ENCODE measurements at regions not wholly inside any gene's neighbourhood (a gene's known extent, or its start where the extent isn't known, plus 50 kb on each side); places are given as distances from the start of the nearest gene placed in this dataset.

DNA sequence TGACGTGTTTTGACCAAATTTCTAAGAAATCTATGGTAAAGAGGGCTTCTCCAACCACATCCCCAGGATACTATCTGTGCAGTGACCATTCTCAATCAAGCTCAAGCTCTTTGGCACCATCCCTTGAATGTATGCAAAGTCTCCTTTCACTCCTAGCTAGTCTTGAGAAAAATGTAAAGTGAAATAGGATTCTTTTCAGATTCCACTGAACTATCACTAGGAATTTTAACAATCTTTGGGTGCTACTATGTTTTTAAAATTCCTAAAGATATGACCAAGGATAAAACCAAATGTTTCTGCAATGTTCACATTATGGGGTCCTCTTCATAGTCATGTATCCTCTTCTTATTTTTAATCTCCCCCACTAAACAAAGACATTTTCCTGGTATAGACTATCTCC lies 107.8 kb downstream of the TMCO5A start:
- TF ChIP-seq, protein P1, sequence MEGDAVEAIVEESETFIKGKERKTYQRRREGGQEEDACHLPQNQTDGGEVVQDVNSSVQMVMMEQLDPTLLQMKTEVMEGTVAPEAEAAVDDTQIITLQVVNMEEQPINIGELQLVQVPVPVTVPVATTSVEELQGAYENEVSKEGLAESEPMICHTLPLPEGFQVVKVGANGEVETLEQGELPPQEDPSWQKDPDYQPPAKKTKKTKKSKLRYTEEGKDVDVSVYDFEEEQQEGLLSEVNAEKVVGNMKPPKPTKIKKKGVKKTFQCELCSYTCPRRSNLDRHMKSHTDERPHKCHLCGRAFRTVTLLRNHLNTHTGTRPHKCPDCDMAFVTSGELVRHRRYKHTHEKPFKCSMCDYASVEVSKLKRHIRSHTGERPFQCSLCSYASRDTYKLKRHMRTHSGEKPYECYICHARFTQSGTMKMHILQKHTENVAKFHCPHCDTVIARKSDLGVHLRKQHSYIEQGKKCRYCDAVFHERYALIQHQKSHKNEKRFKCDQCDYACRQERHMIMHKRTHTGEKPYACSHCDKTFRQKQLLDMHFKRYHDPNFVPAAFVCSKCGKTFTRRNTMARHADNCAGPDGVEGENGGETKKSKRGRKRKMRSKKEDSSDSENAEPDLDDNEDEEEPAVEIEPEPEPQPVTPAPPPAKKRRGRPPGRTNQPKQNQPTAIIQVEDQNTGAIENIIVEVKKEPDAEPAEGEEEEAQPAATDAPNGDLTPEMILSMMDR (IDR thresholded peaks at IDR 0.05): no peak
- TF ChIP-seq POLR2A (IDR thresholded peaks at IDR 0.05) (no peak), POLR2AphosphoS5 (IDR thresholded peaks at IDR 0.05) (no peak)
